Loucy (cell line): ENCODE measurements at regions not wholly inside any gene's neighbourhood (a gene's known extent, or its start where the extent isn't known, plus 50 kb on each side); places are given as distances from the start of the nearest gene placed in this dataset.

Source experiments
- EZH2phosphoT487 ChIP-seq: fragments of 200-600 bp; IDR thresholded peaks from 2 replicates; pipeline ENCODE4 v1.6.1; 2018; ENCODE audit warnings: antibody characterized with exemption, mild to moderate bottlenecking, moderate library complexity, borderline replicate concordance
- TF ChIP-seq, protein P1 (sequence below): fragments of 200-600 bp; sonication (generic); conservative IDR thresholded peaks from 2 replicates; pipeline ENCODE4 v1.5.1; 2014; ENCODE audit warnings: mild to moderate bottlenecking, antibody characterized with exemption, low read length

DNA sequence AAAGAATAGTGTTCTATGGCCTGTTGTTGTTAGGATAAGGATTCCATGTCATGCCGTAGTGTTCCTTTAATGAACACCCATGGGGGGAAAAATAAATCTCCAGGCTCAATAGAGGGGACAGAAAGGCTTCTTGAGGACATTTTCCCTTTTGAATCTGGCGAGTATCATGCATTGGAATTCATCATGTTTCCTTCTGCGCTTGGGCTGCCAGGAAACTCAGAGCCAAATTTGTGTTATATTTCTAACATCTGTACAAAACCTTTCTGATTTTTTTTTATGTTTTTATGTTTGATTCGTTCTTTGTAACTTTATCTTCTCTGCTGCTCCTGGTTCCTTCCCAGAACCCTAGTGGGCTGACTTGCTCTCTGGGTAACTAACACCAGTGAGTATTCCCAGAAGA lies 1163.3 kb downstream of the VRK1 start:
- TF ChIP-seq, protein P1, sequence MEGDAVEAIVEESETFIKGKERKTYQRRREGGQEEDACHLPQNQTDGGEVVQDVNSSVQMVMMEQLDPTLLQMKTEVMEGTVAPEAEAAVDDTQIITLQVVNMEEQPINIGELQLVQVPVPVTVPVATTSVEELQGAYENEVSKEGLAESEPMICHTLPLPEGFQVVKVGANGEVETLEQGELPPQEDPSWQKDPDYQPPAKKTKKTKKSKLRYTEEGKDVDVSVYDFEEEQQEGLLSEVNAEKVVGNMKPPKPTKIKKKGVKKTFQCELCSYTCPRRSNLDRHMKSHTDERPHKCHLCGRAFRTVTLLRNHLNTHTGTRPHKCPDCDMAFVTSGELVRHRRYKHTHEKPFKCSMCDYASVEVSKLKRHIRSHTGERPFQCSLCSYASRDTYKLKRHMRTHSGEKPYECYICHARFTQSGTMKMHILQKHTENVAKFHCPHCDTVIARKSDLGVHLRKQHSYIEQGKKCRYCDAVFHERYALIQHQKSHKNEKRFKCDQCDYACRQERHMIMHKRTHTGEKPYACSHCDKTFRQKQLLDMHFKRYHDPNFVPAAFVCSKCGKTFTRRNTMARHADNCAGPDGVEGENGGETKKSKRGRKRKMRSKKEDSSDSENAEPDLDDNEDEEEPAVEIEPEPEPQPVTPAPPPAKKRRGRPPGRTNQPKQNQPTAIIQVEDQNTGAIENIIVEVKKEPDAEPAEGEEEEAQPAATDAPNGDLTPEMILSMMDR = no peak
- no peak for TF ChIP-seq EZH2phosphoT487
